ENCODE measurements at regions not wholly inside any gene's neighbourhood (a gene's known extent, or its start where the extent isn't known, plus 50 kb on each side); places are given as distances from the start of the nearest gene placed in this dataset.

GRCh38 chr12:92278378-92278828 lies 132.8 kb upstream of the BTG1 start:
- CTCF ChIA-PET: no interaction called here
- H3K4me1 ChIP-seq (ENCODE audit: control insufficient read depth, insufficient read depth, low read length): no peaks in the 10 kb centered on the region

GRCh38 chr12:92277795-92278194 lies 132.1 kb upstream of the BTG1 start:
- H3K9me3 ChIP-seq (ENCODE audit: control insufficient read depth, insufficient read depth, low read depth, low read length): no peaks in the 10 kb centered on the region
- H3K36me3 ChIP-seq (ENCODE audit: control insufficient read depth in 2 of 2, insufficient read depth in 1 of 2, low read length in 2 of 2): no peaks in the 10 kb centered on the region
- TF ChIP-seq GLI4 (tag by site-specific recombination; IDR thresholded peaks at IDR 0.05) (no peak), ZNF701 (tag by site-specific recombination; IDR thresholded peaks at IDR 0.05) (no peak), ZEB2 (tag by site-specific recombination; IDR thresholded peaks at IDR 0.05) (no peak), ZIC2 (tag by site-specific recombination; IDR thresholded peaks at IDR 0.05) (no peak), ZNF449 (tag by site-specific recombination; IDR thresholded peaks at IDR 0.05) (no peak), ZFP69B (tag by site-specific recombination; IDR thresholded peaks at IDR 0.05) (no peak), RBAK (tag by site-specific recombination; IDR thresholded peaks at IDR 0.05) (no peak), AEBP2 (tag by site-specific recombination; IDR thresholded peaks at IDR 0.05; ENCODE audit: borderline replicate concordance) (no peak), ZBTB21 (tag by site-specific recombination; IDR thresholded peaks at IDR 0.05) (no peak)
- H3K4me3 ChIP-seq (ENCODE audit: low read depth, low read length): no peak overlapping the region
- no peak overlapping the region for H3K27ac ChIP-seq (ENCODE audit: extremely low read depth, low read depth, low read length)
- ChIA-PET CTCF (no interaction called here), POLR2A (no interaction called here)
- no peaks in the 10 kb centered on the region for H3K4me1 ChIP-seq (ENCODE audit: control insufficient read depth, insufficient read depth, low read length)

More at GRCh38 chr12:92278378-92278828, 132.8 kb upstream of the BTG1 start:
- no peak overlapping the region for H3K4me3 ChIP-seq (ENCODE audit: low read depth, low read length)
- H3K9me3 ChIP-seq (ENCODE audit: control insufficient read depth, insufficient read depth, low read depth, low read length): no peaks in the 10 kb centered on the region
- TF ChIP-seq ZNF701 (tag by site-specific recombination; IDR thresholded peaks at IDR 0.05): no peak
- no peak for TF ChIP-seq ZNF571 (tag by site-specific recombination; IDR thresholded peaks at IDR 0.05)
- TF ChIP-seq ZNF394 (tag by site-specific recombination; IDR thresholded peaks at IDR 0.05; ENCODE audit: borderline replicate concordance): no peak
- TF ChIP-seq BCL6B (tag by site-specific recombination; IDR thresholded peaks at IDR 0.05): no peak
- no peak for TF ChIP-seq ZNF19 (tag by site-specific recombination; IDR thresholded peaks at IDR 0.05; ENCODE audit: low read depth)
- no peak for TF ChIP-seq ZNF692 (tag by site-specific recombination; IDR thresholded peaks at IDR 0.05)
- TF ChIP-seq ZNF416 (tag by site-specific recombination; IDR thresholded peaks at IDR 0.05): no peak
- TF ChIP-seq WT1 (tag by site-specific recombination; IDR thresholded peaks at IDR 0.05): no peak
- TF ChIP-seq SP3 (tag by site-specific recombination; IDR thresholded peaks at IDR 0.05): no peak
- no peak for TF ChIP-seq ZNF560 (tag by site-specific recombination; IDR thresholded peaks at IDR 0.05; ENCODE audit: borderline replicate concordance)
- no peak for TF ChIP-seq ZNF549 (tag by site-specific recombination; IDR thresholded peaks at IDR 0.05)
- TF ChIP-seq INSM2 (tag by site-specific recombination; IDR thresholded peaks at IDR 0.05): no peak
- TF ChIP-seq ZNF623 (tag by site-specific recombination; IDR thresholded peaks at IDR 0.05): no peak
- no peak for TF ChIP-seq ZNF529 (tag by site-specific recombination; IDR thresholded peaks at IDR 0.05; ENCODE audit: insufficient replicate concordance)
- TF ChIP-seq ZNF658 (tag by site-specific recombination; IDR thresholded peaks at IDR 0.05): no peak
- no peak for TF ChIP-seq ZNF704 (tag by site-specific recombination; IDR thresholded peaks at IDR 0.05)
- no peak for TF ChIP-seq ZNF362 (tag by site-specific recombination; IDR thresholded peaks at IDR 0.05)
- no peaks in the 10 kb centered on the region for H3K36me3 ChIP-seq (ENCODE audit: control insufficient read depth in 2 of 2, insufficient read depth in 1 of 2, low read length in 2 of 2)
- POLR2A ChIA-PET: interaction anchor here (0.6 kb wide), 1 partner anchor 1136 kb away, joined by 3 read pairs; no protein-coding TSS in a partner anchor
- H3K27ac ChIP-seq (ENCODE audit: extremely low read depth, low read depth, low read length): no peak overlapping the region
